ENCODE measurements at regions not wholly inside any gene's neighbourhood (a gene's known extent, or its start where the extent isn't known, plus 50 kb on each side); places are given as distances from the start of the nearest gene placed in this dataset.

GRCh38 chr1:222876182-222876581 is 61.3 kb downstream of the DISP1 start:
- no peak for TF ChIP-seq ZNF274 (IDR thresholded peaks at IDR 0.05; ENCODE audit: low read depth, low read length)
- no peak for TF ChIP-seq YY1 (IDR thresholded peaks at IDR 0.05; ENCODE audit: insufficient read depth, insufficient read length)
- no peak for TF ChIP-seq SUZ12 (IDR thresholded peaks at IDR 0.05; ENCODE audit: extremely low read depth, insufficient read depth, insufficient read length)
